GM19328 (cell line): ENCODE measurements at regions not wholly inside any gene's neighbourhood (a gene's known extent, or its start where the extent isn't known, plus 50 kb on each side); places are given as distances from the start of the nearest gene placed in this dataset.

Experiments
- ATAC-seq: cut with Tn5 transposase; IDR thresholded peaks from one replicate; pipeline ENCODE4 v1.9.1; 2021; ENCODE audit warnings: mild to moderate bottlenecking, moderate library complexity; ENCODE audit not compliant: unreplicated experiment

- no peak for ATAC-seq
Measured at GRCh38 chr12:45102818-45103217, 51.9 kb upstream of the DBX2 start.

- ATAC-seq = no peak
Measured at GRCh38 chr12:45105996-45106395, 55.1 kb upstream of the DBX2 start.

GRCh38 chr12:45112306-45112705 is 61.4 kb upstream of the DBX2 start:
- no peak for ATAC-seq

- ATAC-seq = no peak
Measured at GRCh38 chr12:45121224-45121623, 70.3 kb upstream of the DBX2 start.

GRCh38 chr12:45122768-45123380 is 72.0 kb upstream of the DBX2 start:
- ATAC-seq = no peak

GRCh38 chr12:45124485-45125155 is 73.7 kb upstream of the DBX2 start:
- no peak for ATAC-seq

- ATAC-seq = no peak
Measured at GRCh38 chr12:45125997-45126396, 75.1 kb upstream of the DBX2 start.

GRCh38 chr12:45128637-45129036 is 77.7 kb upstream of the DBX2 start:
- ATAC-seq = no peak

- peak; percentile 81 for ATAC-seq
Measured at GRCh38 chr12:45130881-45131281, 80.0 kb upstream of the DBX2 start.

GRCh38 chr12:45131506-45131905 is 80.6 kb upstream of the DBX2 start:
- ATAC-seq = no peak

GRCh38 chr12:45138609-45139008 is 77.3 kb upstream of the ANO6 start:
- no peak for ATAC-seq

- no peak for ATAC-seq
Measured at GRCh38 chr12:45148006-45148405, 67.9 kb upstream of the ANO6 start.

- no peak for ATAC-seq
Measured at GRCh38 chr12:45148619-45149018, 67.3 kb upstream of the ANO6 start.

- ATAC-seq = no peak
Measured at GRCh38 chr12:45165284-45165683, 50.6 kb upstream of the ANO6 start.

- no peak for ATAC-seq
Measured at GRCh38 chr12:45166056-45166455, 49.8 kb upstream of the ANO6 start.
